ENCODE measurements at regions not wholly inside any gene's neighbourhood (a gene's known extent, or its start where the extent isn't known, plus 50 kb on each side); places are given as distances from the start of the nearest gene placed in this dataset.

- Histone ChIP-seq H3K36me3 (replicated peaks) (no peaks in the 10 kb centered on the region), H3K27ac (no peak overlapping the region), H3K27me3 (replicated peaks) (no peaks in the 10 kb centered on the region), H3K4me3 (ENCODE audit: low read depth, low read length) (no peak overlapping the region)
- no peak for TF ChIP-seq CTCF (IDR thresholded peaks at IDR 0.05; ENCODE audit: low read depth, low read length, missing control alignments)
- no peak for DNase-seq
- in situ Hi-C loops (cut with HindIII; ENCODE audit: low pct_ligation_motif_present, low sequenced_read_pairs): no loop called here
Observed at GRCh38 chr4:124135409-124135813, 577.1 kb downstream of the ANKRD50 start.

GRCh38 chr4:124139044-124139443, 573.5 kb downstream of the ANKRD50 start:
- no peak for DNase-seq
- Histone ChIP-seq H3K4me3 (ENCODE audit: low read depth, low read length) (no peak overlapping the region), H3K27ac (no peak overlapping the region), H3K36me3 (replicated peaks) (no peaks in the 10 kb centered on the region), H3K27me3 (replicated peaks) (no peaks in the 10 kb centered on the region)
- no peak for TF ChIP-seq CTCF (IDR thresholded peaks at IDR 0.05; ENCODE audit: low read depth, low read length, missing control alignments)
- in situ Hi-C loops (cut with HindIII; ENCODE audit: low pct_ligation_motif_present, low sequenced_read_pairs): no loop called here

GRCh38 chr4:124143632-124144031, 568.9 kb downstream of the ANKRD50 start:
- Histone ChIP-seq H3K27me3 (replicated peaks) (no peaks in the 10 kb centered on the region), H3K36me3 (replicated peaks) (no peaks in the 10 kb centered on the region), H3K4me3 (ENCODE audit: low read depth, low read length) (no peak overlapping the region), H3K27ac (no peak overlapping the region)
- no peak for DNase-seq
- TF ChIP-seq CTCF (IDR thresholded peaks at IDR 0.05; ENCODE audit: low read depth, low read length, missing control alignments): no peak
- in situ Hi-C loops (cut with HindIII; ENCODE audit: low pct_ligation_motif_present, low sequenced_read_pairs): no loop called here

GRCh38 chr4:124144238-124144654, 568.3 kb downstream of the ANKRD50 start:
- Histone ChIP-seq H3K27me3 (replicated peaks) (no peaks in the 10 kb centered on the region), H3K4me3 (ENCODE audit: low read depth, low read length) (no peak overlapping the region), H3K36me3 (replicated peaks) (no peaks in the 10 kb centered on the region), H3K27ac (no peak overlapping the region)
- no peak for DNase-seq
- no peak for TF ChIP-seq CTCF (IDR thresholded peaks at IDR 0.05; ENCODE audit: low read depth, low read length, missing control alignments)
- in situ Hi-C loops (cut with HindIII; ENCODE audit: low pct_ligation_motif_present, low sequenced_read_pairs): no loop called here

- no peak for DNase-seq
- H3K27me3 ChIP-seq (replicated peaks): no peaks in the 10 kb centered on the region
- no peak overlapping the region for H3K27ac ChIP-seq
- TF ChIP-seq CTCF (IDR thresholded peaks at IDR 0.05; ENCODE audit: low read depth, low read length, missing control alignments): no peak
- no peak overlapping the region for H3K4me3 ChIP-seq (ENCODE audit: low read depth, low read length)
- in situ Hi-C loops (cut with HindIII; ENCODE audit: low pct_ligation_motif_present, low sequenced_read_pairs): no loop called here
- no peaks in the 10 kb centered on the region for H3K36me3 ChIP-seq (replicated peaks)
Observed at GRCh38 chr4:124146068-124146467, 566.5 kb downstream of the ANKRD50 start.

- no peaks in the 10 kb centered on the region for H3K36me3 ChIP-seq (replicated peaks)
- no peak overlapping the region for H3K4me3 ChIP-seq (ENCODE audit: low read depth, low read length)
- in situ Hi-C loops (cut with HindIII; ENCODE audit: low pct_ligation_motif_present, low sequenced_read_pairs): no loop called here
- H3K27me3 ChIP-seq (replicated peaks): no peaks in the 10 kb centered on the region
- no peak overlapping the region for H3K27ac ChIP-seq
- no peak for DNase-seq
- no peak for TF ChIP-seq CTCF (IDR thresholded peaks at IDR 0.05; ENCODE audit: low read depth, low read length, missing control alignments)
Observed at GRCh38 chr4:124151031-124151430, 561.5 kb downstream of the ANKRD50 start.

Measured in brain microvascular endothelial cell (primary cell).